ENCODE measurements at regions not wholly inside any gene's neighbourhood (a gene's known extent, or its start where the extent isn't known, plus 50 kb on each side); places are given as distances from the start of the nearest gene placed in this dataset. TPM values are rescaled to one million over a fixed set of nuclear protein-coding genes. Genes with fewer than 3 reads are reported as not detected.
"Not testable (repeated sequence)": the region's sequence is repeated elsewhere in the genome, so short reads cannot be mapped to it uniquely, and the experiment has no call there.

GRCh38 chr2:131948641-131949040, 213.1 kb downstream of the ANKRD30BL start:
- H2BK15ac ChIP-seq (ENCODE audit: low read depth, poor library complexity, severe bottlenecking); H3K4me2 ChIP-seq (ENCODE audit: low read length, poor library complexity, severe bottlenecking); H3K14ac ChIP-seq (ENCODE audit: low read length in 2 of 2); H2BK5ac ChIP-seq (ENCODE audit: low read depth, low read length, poor library complexity, severe bottlenecking); H3K36me3 ChIP-seq (ENCODE audit: control insufficient read depth in 1 of 2, insufficient read depth in 2 of 2, low read depth in 1 of 2, low read length in 2 of 2); H3K18ac ChIP-seq (ENCODE audit: low read depth in 1 of 2, low read length in 2 of 2); H3K9me3 ChIP-seq (ENCODE audit: control insufficient read depth, low read length); H2BK12ac ChIP-seq (ENCODE audit: low read length in 2 of 2); H3K27ac ChIP-seq (ENCODE audit: low read length, poor library complexity, severe bottlenecking); H3K27me3 ChIP-seq (ENCODE audit: control insufficient read depth in 1 of 2, insufficient read depth in 1 of 2, low read length in 2 of 2); DNase-seq; H2AFZ ChIP-seq (ENCODE audit: low read depth, low read length); H4K8ac ChIP-seq (ENCODE audit: low read length); H3K4ac ChIP-seq (ENCODE audit: low read depth in 1 of 2, low read length in 2 of 2); H2BK120ac ChIP-seq (ENCODE audit: low read depth, low read length); H3K79me1 ChIP-seq (replicated peaks; ENCODE audit: low read length, poor library complexity, severe bottlenecking); H2AK5ac ChIP-seq (ENCODE audit: low read length, severe bottlenecking); H4K91ac ChIP-seq (ENCODE audit: low read length); H3K9ac ChIP-seq (ENCODE audit: low read length); H3K23ac ChIP-seq (ENCODE audit: low read length in 2 of 2); H3K4me1 ChIP-seq (ENCODE audit: control insufficient read depth, insufficient read depth, low read depth, low read length); H3K4me3 ChIP-seq (ENCODE audit: insufficient read depth in 1 of 2, low read depth in 1 of 2, low read length in 2 of 2): not testable (repeated sequence)

- H3K9me3 ChIP-seq (ENCODE audit: control insufficient read depth, low read length); H3K18ac ChIP-seq (ENCODE audit: low read depth in 1 of 2, low read length in 2 of 2); H2AFZ ChIP-seq (ENCODE audit: low read depth, low read length); H3K4me1 ChIP-seq (ENCODE audit: control insufficient read depth, insufficient read depth, low read depth, low read length); H3K4ac ChIP-seq (ENCODE audit: low read depth in 1 of 2, low read length in 2 of 2); H2AK5ac ChIP-seq (ENCODE audit: low read length, severe bottlenecking); H2BK5ac ChIP-seq (ENCODE audit: low read depth, low read length, poor library complexity, severe bottlenecking); H4K8ac ChIP-seq (ENCODE audit: low read length); H3K4me2 ChIP-seq (ENCODE audit: low read length, poor library complexity, severe bottlenecking); H3K14ac ChIP-seq (ENCODE audit: low read length in 2 of 2); H3K27ac ChIP-seq (ENCODE audit: low read length, poor library complexity, severe bottlenecking); H2BK120ac ChIP-seq (ENCODE audit: low read depth, low read length); DNase-seq; H3K23ac ChIP-seq (ENCODE audit: low read length in 2 of 2); H3K9ac ChIP-seq (ENCODE audit: low read length); H3K27me3 ChIP-seq (ENCODE audit: control insufficient read depth in 1 of 2, insufficient read depth in 1 of 2, low read length in 2 of 2); H2BK12ac ChIP-seq (ENCODE audit: low read length in 2 of 2); H4K91ac ChIP-seq (ENCODE audit: low read length); H2BK15ac ChIP-seq (ENCODE audit: low read depth, poor library complexity, severe bottlenecking); H3K4me3 ChIP-seq (ENCODE audit: insufficient read depth in 1 of 2, low read depth in 1 of 2, low read length in 2 of 2); H3K36me3 ChIP-seq (ENCODE audit: control insufficient read depth in 1 of 2, insufficient read depth in 2 of 2, low read depth in 1 of 2, low read length in 2 of 2); H3K79me1 ChIP-seq (replicated peaks; ENCODE audit: low read length, poor library complexity, severe bottlenecking): not testable (repeated sequence)
- no CpG with 5 or more reads among the region's 1 CpG for WGBS
These were observed 238.5 kb downstream of the ANKRD30BL start for GRCh38 chr2:131923287-131923686.

GRCh38 chr2:131922854-131923253, 238.9 kb downstream of the ANKRD30BL start:
- H2AK5ac ChIP-seq (ENCODE audit: low read length, severe bottlenecking); H2BK12ac ChIP-seq (ENCODE audit: low read length in 2 of 2); H3K27me3 ChIP-seq (ENCODE audit: control insufficient read depth in 1 of 2, insufficient read depth in 1 of 2, low read length in 2 of 2); H3K79me1 ChIP-seq (replicated peaks; ENCODE audit: low read length, poor library complexity, severe bottlenecking); H3K36me3 ChIP-seq (ENCODE audit: control insufficient read depth in 1 of 2, insufficient read depth in 2 of 2, low read depth in 1 of 2, low read length in 2 of 2); H4K8ac ChIP-seq (ENCODE audit: low read length); H2BK120ac ChIP-seq (ENCODE audit: low read depth, low read length); H3K4me1 ChIP-seq (ENCODE audit: control insufficient read depth, insufficient read depth, low read depth, low read length); H4K91ac ChIP-seq (ENCODE audit: low read length); H3K4me2 ChIP-seq (ENCODE audit: low read length, poor library complexity, severe bottlenecking); H2AFZ ChIP-seq (ENCODE audit: low read depth, low read length); H3K14ac ChIP-seq (ENCODE audit: low read length in 2 of 2); H3K4me3 ChIP-seq (ENCODE audit: insufficient read depth in 1 of 2, low read depth in 1 of 2, low read length in 2 of 2); H2BK15ac ChIP-seq (ENCODE audit: low read depth, poor library complexity, severe bottlenecking); H3K4ac ChIP-seq (ENCODE audit: low read depth in 1 of 2, low read length in 2 of 2); H3K9ac ChIP-seq (ENCODE audit: low read length); H3K9me3 ChIP-seq (ENCODE audit: control insufficient read depth, low read length); H3K27ac ChIP-seq (ENCODE audit: low read length, poor library complexity, severe bottlenecking); H3K23ac ChIP-seq (ENCODE audit: low read length in 2 of 2); DNase-seq; H3K18ac ChIP-seq (ENCODE audit: low read depth in 1 of 2, low read length in 2 of 2); H2BK5ac ChIP-seq (ENCODE audit: low read depth, low read length, poor library complexity, severe bottlenecking): not testable (repeated sequence)
- 73% methylated on average over 1 of the region's 2 CpGs for WGBS

Small RNA genes lying in the stretch of these regions (small RNA-seq; reads per million reads assigned to genes)
- gene AC093787.1 (ENCODE audit: low read depth), result not detected
